ENCODE measurements at regions not wholly inside any gene's neighbourhood (a gene's known extent, or its start where the extent isn't known, plus 50 kb on each side); places are given as distances from the start of the nearest gene placed in this dataset.

DNA sequence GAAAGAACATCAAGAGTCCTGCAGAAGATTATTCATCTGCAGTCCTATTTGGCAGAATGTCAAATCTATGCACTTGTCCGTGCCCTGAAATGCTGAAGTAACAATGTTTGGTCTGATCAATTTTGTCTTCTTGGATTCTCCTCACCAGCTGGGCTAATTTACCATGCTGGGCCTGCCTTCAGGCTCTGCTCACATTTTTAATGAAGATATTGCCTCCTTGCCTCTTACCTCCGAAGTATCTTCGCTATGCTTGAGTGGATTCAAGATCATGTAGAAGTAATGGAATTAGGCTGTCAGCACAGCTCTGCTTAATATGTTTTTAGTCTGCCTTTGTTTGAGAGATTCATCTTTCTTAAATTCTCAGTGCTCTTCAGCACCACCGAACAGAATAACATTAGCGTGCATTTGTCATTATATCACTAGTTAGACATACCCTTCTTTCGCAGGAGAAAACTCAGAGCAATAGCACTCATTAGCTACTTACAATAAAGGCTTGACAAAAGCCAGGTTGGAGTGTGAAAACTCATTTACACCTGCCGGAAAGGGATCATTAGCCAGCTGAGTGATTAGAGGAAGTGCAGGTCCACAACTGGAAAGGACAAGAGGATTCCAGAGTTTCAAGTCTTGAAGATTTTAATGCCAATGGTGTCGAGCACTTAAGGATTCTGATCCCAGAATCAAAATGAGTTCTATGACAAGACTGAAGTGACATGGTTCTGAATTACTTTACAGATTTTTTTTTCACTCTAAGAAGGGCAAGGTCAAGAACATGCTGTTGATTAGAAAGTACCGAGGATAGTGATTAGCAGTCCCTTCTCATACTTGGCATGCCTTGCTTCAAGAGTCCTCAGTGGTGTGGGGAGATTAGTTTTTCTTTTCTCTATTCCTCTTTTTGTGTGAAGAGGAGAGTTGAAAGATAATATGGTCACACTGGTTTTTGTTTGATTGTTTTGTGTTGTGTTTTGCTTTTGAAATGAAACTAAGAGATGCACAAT, 405.6 kb upstream of the TOM1L1 start:
- TF ChIP-seq POLR2A (IDR thresholded peaks at IDR 0.05; ENCODE audit: low read depth, low read length) (no peak), POLR2AphosphoS5 (IDR thresholded peaks at IDR 0.05; ENCODE audit: low read depth, low read length) (no peak), TAF1 (IDR thresholded peaks at IDR 0.05; ENCODE audit: borderline replicate concordance, low read depth, low read length) (no peak)

Data from GM12892 (cell line).